HT-29 (cell line): ENCODE measurements at regions not wholly inside any gene's neighbourhood (a gene's known extent, or its start where the extent isn't known, plus 50 kb on each side); places are given as distances from the start of the nearest gene placed in this dataset.
A peak's percentile ranks its signal among the peaks of the same experiment; 100 is the strongest.
"Not testable (repeated sequence)": the region's sequence is repeated elsewhere in the genome, so short reads cannot be mapped to it uniquely, and the experiment has no call there.

ENCODE experiments used
- DNase-seq: peaks from one replicate; pipeline ENCODE4 v3.0.0-alpha.2; 2015; ENCODE audit warnings: low spot score

GRCh38 chr5:89851911-89852310 is 557.6 kb downstream of the CETN3 start:
- no peak for DNase-seq

- DNase-seq: no peak
Measured at GRCh38 chr5:89850513-89850865, 559.1 kb downstream of the CETN3 start.

GRCh38 chr5:89849830-89850512 is 559.6 kb downstream of the CETN3 start:
- DNase-seq: no peak

- no peak for DNase-seq
Measured at GRCh38 chr5:89847743-89848142, 561.8 kb downstream of the CETN3 start.

GRCh38 chr5:89844548-89844947 is 565.0 kb downstream of the CETN3 start:
- peak; percentile 9 for DNase-seq

- DNase-seq: no peak
Measured at GRCh38 chr5:89842531-89842930, 567.0 kb downstream of the CETN3 start.

GRCh38 chr5:89840906-89841305 is 568.6 kb downstream of the CETN3 start:
- no peak for DNase-seq

GRCh38 chr5:89830691-89831090 is 578.9 kb downstream of the CETN3 start:
- DNase-seq: no peak

GRCh38 chr5:89827960-89828359 is 581.6 kb downstream of the CETN3 start:
- DNase-seq: no peak

- DNase-seq: no peak
Measured at GRCh38 chr5:89827359-89827758, 582.2 kb downstream of the CETN3 start.

- DNase-seq: no peak
Measured at GRCh38 chr5:89826938-89827337, 582.6 kb downstream of the CETN3 start.

GRCh38 chr5:89823046-89823445 is 586.5 kb downstream of the CETN3 start:
- no peak for DNase-seq

GRCh38 chr5:89817841-89818240 is 591.7 kb downstream of the CETN3 start:
- DNase-seq: no peak

GRCh38 chr5:89816038-89816437 is 593.5 kb downstream of the CETN3 start:
- no peak for DNase-seq

GRCh38 chr5:89800735-89801134 is 608.8 kb downstream of the CETN3 start:
- DNase-seq: peak; percentile 52

GRCh38 chr5:89794504-89794903 is 615.1 kb downstream of the CETN3 start:
- not testable (repeated sequence) for DNase-seq

- DNase-seq: not testable (repeated sequence)
Measured at GRCh38 chr5:89779734-89780133, 629.8 kb downstream of the CETN3 start.

- no peak for DNase-seq
Measured at GRCh38 chr5:89777758-89778157, 631.8 kb downstream of the CETN3 start.

- no peak for DNase-seq
Measured at GRCh38 chr5:89769975-89770374, 639.6 kb downstream of the CETN3 start.

- DNase-seq: no peak
Measured at GRCh38 chr5:89759802-89760201, 649.8 kb downstream of the CETN3 start.

GRCh38 chr5:89758146-89758545 is 651.4 kb downstream of the CETN3 start:
- no peak for DNase-seq

GRCh38 chr5:89756955-89757354 is 652.6 kb downstream of the CETN3 start:
- DNase-seq: no peak

GRCh38 chr5:89755024-89755423 is 654.5 kb downstream of the CETN3 start:
- DNase-seq: no peak

GRCh38 chr5:89735082-89735481 is 674.5 kb downstream of the CETN3 start:
- no peak for DNase-seq
